Dendritic cell treated with granulocyte-macrophage colony-stimulating factor and Interleukin-4, amounts not matched to agents 40 ng/mL and 50 ng/mL, for 4 days (primary cell): ENCODE measurements at regions not wholly inside any gene's neighbourhood (a gene's known extent, or its start where the extent isn't known, plus 50 kb on each side); places are given as distances from the start of the nearest gene placed in this dataset.

Experiments
- H3K27ac Mint-ChIP-seq: one replicate; pipeline ENCODE4 v1.8.0; 2022; ENCODE audit warnings: mild to moderate bottlenecking, mixed read lengths
- H3K27me3 Mint-ChIP-seq: one replicate; pipeline ENCODE4 v1.8.0; 2022; ENCODE audit warnings: mild to moderate bottlenecking, mixed read lengths
- H3K36me3 Mint-ChIP-seq: one replicate; pipeline ENCODE4 v1.8.0; 2022; ENCODE audit warnings: low read depth, mixed read lengths
- H3K4me1 Mint-ChIP-seq: one replicate; pipeline ENCODE4 v1.8.0; 2022; ENCODE audit warnings: low read depth, mixed read lengths
- H3K4me3 Mint-ChIP-seq: one replicate; pipeline ENCODE4 v1.8.0; 2022; ENCODE audit warnings: mild to moderate bottlenecking, moderate library complexity, mixed read lengths
- H3K9me3 Mint-ChIP-seq: one replicate; pipeline ENCODE4 v1.8.0; 2022; ENCODE audit warnings: mixed read lengths
- intact Hi-C: fragments of 100-400 bp; cut with micrococcal nuclease; formaldehyde crosslinking; loops from one replicate; pipeline ENCODE4 v1.15.0; 2022

DNA sequence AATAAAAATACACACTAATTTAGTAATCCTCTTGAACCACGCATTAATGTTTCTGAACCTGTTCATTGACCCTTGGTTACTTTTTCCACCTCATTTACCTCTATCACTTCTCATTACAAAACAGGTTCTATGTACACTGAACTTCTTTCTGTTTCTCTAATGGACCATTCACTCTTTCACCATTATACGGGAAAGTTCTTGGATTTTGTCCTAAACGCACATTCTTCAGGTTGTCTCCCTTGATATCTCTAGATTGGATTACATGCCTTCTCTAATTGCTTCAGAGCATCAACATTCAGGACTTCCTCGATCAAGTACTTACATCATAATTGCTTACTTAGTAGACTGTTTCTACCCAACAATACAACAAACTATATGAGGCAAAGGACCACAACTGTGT lies 359.4 kb upstream of the FSTL5 start:
- Mint-ChIP-seq H3K27me3 (no peaks in the 10 kb centered on the region), H3K4me1 (no peaks in the 10 kb centered on the region), H3K36me3 (no peaks in the 10 kb centered on the region), H3K9me3 (no peaks in the 10 kb centered on the region), H3K4me3 (no peak overlapping the region), H3K27ac (no peak overlapping the region)
- intact Hi-C loops: no loop called here

DNA sequence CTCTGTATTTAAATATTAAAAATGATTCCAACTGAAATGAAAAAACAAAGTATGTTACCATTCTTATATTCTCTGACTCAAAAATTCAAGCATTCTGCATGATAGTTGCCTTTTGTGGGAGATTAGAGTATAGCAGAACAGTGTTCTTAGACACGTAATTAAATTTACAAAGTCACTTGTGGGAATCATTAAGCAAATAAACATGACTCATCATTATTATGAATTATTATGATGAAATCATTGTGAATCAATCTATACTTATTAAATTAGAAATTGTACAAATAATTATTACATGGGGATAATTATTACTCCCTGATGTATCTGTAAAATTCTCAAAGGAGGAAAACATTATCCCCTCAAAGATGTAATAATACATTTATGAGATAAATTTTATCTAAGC lies 358.9 kb upstream of the FSTL5 start:
- Mint-ChIP-seq H3K36me3 (no peaks in the 10 kb centered on the region), H3K27me3 (no peaks in the 10 kb centered on the region), H3K4me3 (no peak overlapping the region), H3K4me1 (no peaks in the 10 kb centered on the region), H3K27ac (no peak overlapping the region), H3K9me3 (no peaks in the 10 kb centered on the region)
- intact Hi-C loops: no loop called here

DNA sequence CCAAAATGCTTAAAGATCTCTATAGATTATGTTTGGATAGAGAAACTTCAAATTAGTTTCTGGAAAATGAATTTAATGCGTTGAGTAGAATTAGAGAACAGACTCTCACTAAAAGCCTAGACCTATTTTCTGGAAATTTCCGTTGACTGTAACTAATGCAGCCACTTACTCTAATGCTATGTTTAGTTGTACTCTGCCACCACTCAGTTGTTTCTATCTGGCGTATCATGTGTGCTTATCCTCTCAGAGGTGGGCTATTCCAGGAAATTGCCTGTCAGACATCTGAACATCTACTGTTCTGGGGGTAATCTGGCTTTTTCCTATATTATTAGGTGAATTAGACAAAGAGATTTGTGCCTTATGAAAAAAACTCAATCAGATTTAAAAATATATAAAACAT lies 347.1 kb upstream of the FSTL5 start:
- Mint-ChIP-seq H3K4me1 (no peaks in the 10 kb centered on the region), H3K9me3 (no peaks in the 10 kb centered on the region), H3K27me3 (no peaks in the 10 kb centered on the region), H3K27ac (no peak overlapping the region), H3K4me3 (no peak overlapping the region), H3K36me3 (no peaks in the 10 kb centered on the region)
- intact Hi-C loops: no loop called here

DNA sequence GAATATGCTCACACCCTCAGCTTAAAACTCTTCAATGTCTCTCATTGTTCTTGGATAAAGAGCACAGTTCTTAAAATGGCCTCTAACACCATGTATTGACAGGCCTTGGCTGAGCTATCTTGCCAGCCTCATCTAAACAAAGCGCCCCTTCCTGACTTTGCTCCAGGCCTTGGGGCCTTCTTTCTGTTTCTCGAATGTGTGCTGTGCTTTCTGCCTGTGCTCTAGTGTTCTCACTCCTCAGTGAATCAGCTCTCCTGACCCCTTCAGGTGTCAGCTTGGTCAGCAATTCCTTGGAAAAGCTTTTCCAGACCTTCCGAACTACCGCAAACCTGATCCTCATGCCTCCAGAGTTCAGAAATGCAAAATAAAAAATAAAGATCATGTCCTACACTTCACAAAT lies 346.3 kb upstream of the FSTL5 start:
- intact Hi-C loops: no loop called here

DNA sequence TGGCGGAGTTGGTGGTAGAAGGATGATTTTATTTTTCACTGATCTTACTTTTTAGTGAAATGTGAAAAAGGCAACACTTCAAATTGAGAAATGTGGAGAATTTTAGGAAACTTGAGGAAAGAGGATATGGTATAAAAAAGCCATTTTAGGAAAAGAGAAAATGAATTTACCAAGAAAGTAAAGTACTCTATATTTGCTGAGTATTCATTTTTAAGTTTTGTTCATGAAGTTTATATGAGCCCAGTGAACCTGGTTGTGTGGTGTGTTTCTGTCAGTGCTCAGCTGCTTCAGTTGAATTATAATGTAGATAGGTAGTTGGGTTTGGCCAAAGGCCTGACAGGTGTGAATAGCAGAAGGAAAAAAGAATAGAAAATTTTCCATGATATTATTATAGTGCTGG lies 345.5 kb upstream of the FSTL5 start:
- Mint-ChIP-seq H3K36me3 (no peaks in the 10 kb centered on the region), H3K4me1 (no peaks in the 10 kb centered on the region), H3K9me3 (no peaks in the 10 kb centered on the region), H3K27me3 (no peaks in the 10 kb centered on the region), H3K27ac (no peak overlapping the region), H3K4me3 (no peak overlapping the region)
- intact Hi-C loops: loop anchor here (10.0 kb wide), 1 partner anchor 1505 kb away; no protein-coding TSS in a partner anchor

More for the DNA sequence above, 346.3 kb upstream of the FSTL5 start:
- H3K4me3 Mint-ChIP-seq: no peak overlapping the region
- no peaks in the 10 kb centered on the region for H3K36me3 Mint-ChIP-seq
- H3K4me1 Mint-ChIP-seq: no peaks in the 10 kb centered on the region
- H3K9me3 Mint-ChIP-seq: no peaks in the 10 kb centered on the region
- no peak overlapping the region for H3K27ac Mint-ChIP-seq
- no peaks in the 10 kb centered on the region for H3K27me3 Mint-ChIP-seq

DNA sequence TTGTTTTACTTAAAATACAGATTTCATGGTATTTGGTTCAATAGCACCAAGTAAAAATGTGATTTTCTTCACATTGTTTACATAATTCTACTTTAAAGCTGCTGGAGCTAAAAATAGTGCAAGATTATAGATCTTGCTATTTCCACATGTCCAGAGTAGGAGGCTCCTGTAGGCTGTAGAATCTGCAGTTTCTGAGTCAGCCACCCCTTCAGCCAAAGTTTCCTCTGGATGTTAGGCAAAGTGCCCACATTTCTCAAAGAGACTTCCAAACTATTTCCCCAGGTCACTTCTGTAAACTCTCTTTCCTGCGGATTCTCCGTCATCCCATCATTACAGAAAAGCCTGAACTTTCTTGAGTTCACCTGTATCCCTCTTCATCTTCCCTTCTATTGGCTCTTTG lies 342.5 kb upstream of the FSTL5 start:
- no peaks in the 10 kb centered on the region for H3K4me1 Mint-ChIP-seq
- H3K4me3 Mint-ChIP-seq: no peak overlapping the region
- no peaks in the 10 kb centered on the region for H3K27me3 Mint-ChIP-seq
- H3K27ac Mint-ChIP-seq: no peak overlapping the region
- H3K9me3 Mint-ChIP-seq: no peaks in the 10 kb centered on the region
- intact Hi-C loops: loop anchor here (10.0 kb wide), 1 partner anchor 1509 kb away; no protein-coding TSS in a partner anchor
- no peaks in the 10 kb centered on the region for H3K36me3 Mint-ChIP-seq

DNA sequence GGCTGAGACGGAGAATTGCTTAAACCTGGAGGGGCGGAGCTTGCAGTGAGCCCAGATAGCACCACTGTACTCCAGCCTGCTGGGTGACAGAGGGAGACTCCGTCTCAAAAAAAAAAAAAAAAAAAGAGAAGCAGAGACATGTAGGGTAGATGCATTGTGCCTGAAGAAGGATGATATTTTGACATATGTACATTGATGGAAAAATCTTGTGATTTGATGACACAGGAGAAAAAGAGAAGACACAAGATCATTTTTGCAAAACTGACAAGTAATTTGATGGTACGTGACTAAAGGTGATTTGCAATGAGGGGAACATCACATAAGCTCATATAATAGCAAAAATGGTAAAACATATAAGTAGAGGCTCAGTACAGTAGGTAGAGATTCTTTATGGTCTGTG lies 340.1 kb upstream of the FSTL5 start:
- no peak overlapping the region for H3K27ac Mint-ChIP-seq
- H3K9me3 Mint-ChIP-seq: no peaks in the 10 kb centered on the region
- H3K4me3 Mint-ChIP-seq: no peak overlapping the region
- H3K36me3 Mint-ChIP-seq: no peaks in the 10 kb centered on the region
- peaks cover 1% of the 10 kb centered on the region for H3K27me3 Mint-ChIP-seq
- no peaks in the 10 kb centered on the region for H3K4me1 Mint-ChIP-seq
- intact Hi-C loops: loop anchor here (10.0 kb wide), 1 partner anchor 1511 kb away; no protein-coding TSS in a partner anchor

DNA sequence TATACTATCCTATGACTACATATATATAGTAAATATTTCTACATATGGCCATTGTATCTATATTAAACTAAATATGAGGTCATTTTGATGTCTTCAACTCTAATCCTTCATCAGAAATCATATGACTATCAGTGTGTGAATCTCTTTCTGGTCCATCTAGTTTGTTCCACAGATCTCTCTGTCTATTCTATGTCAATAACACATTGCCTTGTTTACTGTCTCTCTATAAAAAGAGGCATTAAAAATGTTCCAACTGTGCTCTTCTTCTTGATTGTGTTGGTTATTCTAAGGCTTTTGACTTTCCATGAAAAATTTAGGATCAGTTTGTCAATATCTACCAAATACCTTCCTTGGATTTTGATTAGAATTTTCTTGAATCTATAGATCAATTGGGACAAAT lies 338.3 kb upstream of the FSTL5 start:
- H3K27ac Mint-ChIP-seq: no peak overlapping the region
- intact Hi-C loops: loop anchor here (10.0 kb wide), 1 partner anchor 1513 kb away; no protein-coding TSS in a partner anchor
- H3K4me1 Mint-ChIP-seq: no peaks in the 10 kb centered on the region
- peaks cover 1% of the 10 kb centered on the region for H3K27me3 Mint-ChIP-seq
- no peaks in the 10 kb centered on the region for H3K36me3 Mint-ChIP-seq
- H3K4me3 Mint-ChIP-seq: no peak overlapping the region
- no peaks in the 10 kb centered on the region for H3K9me3 Mint-ChIP-seq

DNA sequence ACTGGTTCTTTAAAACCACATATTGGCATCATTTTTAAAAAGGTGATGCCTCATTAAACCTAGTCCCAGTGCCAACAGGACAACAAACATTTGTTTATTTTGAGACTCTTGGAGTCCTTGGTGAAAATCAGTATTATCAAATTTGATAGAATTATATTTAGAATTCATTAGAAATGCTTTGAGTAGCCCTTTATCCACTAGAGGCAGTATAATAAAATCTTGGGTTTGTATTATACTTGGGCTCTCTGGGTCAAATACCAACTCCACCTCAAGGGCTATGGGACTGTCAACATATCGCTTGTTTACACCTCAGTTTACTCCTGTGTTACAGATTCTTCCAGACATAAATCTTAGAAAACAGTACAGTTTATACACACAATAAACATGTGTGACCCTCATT lies 335.7 kb upstream of the FSTL5 start:
- H3K36me3 Mint-ChIP-seq: no peaks in the 10 kb centered on the region
- intact Hi-C loops: loop anchor here (5.0 kb wide), 1 partner anchor 1253 kb away; no protein-coding TSS in a partner anchor
- no peak overlapping the region for H3K27ac Mint-ChIP-seq
- no peak overlapping the region for H3K4me3 Mint-ChIP-seq
- no peaks in the 10 kb centered on the region for H3K4me1 Mint-ChIP-seq
- peaks cover 1% of the 10 kb centered on the region for H3K27me3 Mint-ChIP-seq
- H3K9me3 Mint-ChIP-seq: no peaks in the 10 kb centered on the region

DNA sequence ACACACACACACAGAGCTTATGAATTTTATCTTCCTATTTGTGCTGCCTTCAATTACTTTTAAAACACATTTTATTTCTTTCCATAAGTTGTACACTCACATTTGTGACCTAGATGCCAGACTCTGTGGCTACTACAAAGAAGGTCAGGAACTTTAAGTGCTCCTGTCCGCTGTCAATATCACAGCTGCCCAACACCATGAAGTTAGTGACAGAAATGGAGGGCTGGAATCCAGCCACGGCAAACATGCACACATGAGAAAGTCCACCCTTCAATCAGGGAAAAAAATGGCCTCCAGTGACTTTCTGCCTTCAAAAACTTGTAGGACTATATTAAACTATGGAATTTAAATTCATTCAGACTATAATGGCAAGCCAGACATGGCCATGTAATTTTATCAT lies 334.4 kb upstream of the FSTL5 start:
- Mint-ChIP-seq H3K36me3 (no peaks in the 10 kb centered on the region), H3K27me3 (peaks cover 1% of the 10 kb centered on the region), H3K4me1 (no peaks in the 10 kb centered on the region), H3K27ac (no peak overlapping the region), H3K9me3 (no peaks in the 10 kb centered on the region), H3K4me3 (no peak overlapping the region)
- intact Hi-C loops: loop anchor here (5.0 kb wide), 1 partner anchor 1254 kb away; no protein-coding TSS in a partner anchor

DNA sequence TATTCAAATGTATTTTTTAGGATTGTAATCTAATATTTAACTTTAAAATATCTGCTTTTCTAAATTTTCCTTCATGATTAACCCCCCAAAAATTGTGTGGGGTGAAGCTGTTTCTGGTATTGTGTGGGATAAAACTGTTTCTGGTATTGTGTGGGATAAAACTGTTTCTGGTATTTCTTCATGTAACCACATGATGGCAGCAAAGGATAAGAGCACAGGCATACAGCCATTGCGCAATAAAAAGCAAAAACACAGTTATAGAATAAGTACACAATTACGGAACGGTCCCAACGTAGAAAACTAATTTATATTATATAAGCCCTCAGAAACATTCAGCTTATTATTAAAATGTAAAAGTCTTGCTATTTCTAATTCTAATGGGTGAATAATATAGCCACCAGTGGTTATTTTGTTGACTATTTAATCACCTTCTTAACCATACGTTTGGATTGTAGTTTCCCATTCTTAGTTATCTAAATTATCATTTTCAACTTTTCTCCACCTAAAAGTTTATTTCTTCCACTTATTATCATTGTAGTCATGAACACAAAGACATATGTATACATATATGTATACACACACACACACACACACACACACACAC lies 333.9 kb upstream of the FSTL5 start:
- H3K9me3 Mint-ChIP-seq: no peaks in the 10 kb centered on the region
- no peaks in the 10 kb centered on the region for H3K4me1 Mint-ChIP-seq
- no peak overlapping the region for H3K27ac Mint-ChIP-seq
- peaks cover 1% of the 10 kb centered on the region for H3K27me3 Mint-ChIP-seq
- no peaks in the 10 kb centered on the region for H3K36me3 Mint-ChIP-seq
- no peak overlapping the region for H3K4me3 Mint-ChIP-seq
- intact Hi-C loops: loop anchor here (5.0 kb wide), 1 partner anchor 1255 kb away; no protein-coding TSS in a partner anchor

DNA sequence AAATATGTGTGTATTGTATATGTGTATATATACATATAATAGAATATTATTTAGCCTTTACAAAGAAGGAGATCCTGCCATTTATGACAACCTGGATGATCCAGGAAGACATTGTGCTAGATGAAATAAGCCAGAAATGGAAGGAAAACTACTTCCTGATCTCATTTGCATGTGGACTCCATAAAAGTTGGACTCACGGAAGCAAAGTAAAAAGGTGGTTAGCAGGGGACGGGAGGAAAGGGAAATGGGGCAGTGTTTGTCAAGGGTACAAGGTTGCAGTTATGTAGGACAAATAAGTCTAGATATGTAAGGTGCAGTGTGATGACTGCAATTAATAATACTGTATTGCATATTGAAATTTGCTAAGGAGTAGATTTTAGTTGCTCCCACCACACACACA lies 331.1 kb upstream of the FSTL5 start:
- H3K27me3 Mint-ChIP-seq: no peaks in the 10 kb centered on the region
- H3K4me3 Mint-ChIP-seq: no peak overlapping the region
- no peak overlapping the region for H3K27ac Mint-ChIP-seq
- H3K4me1 Mint-ChIP-seq: no peaks in the 10 kb centered on the region
- H3K9me3 Mint-ChIP-seq: peaks cover 6% of the 10 kb centered on the region
- H3K36me3 Mint-ChIP-seq: no peaks in the 10 kb centered on the region
- intact Hi-C loops: loop anchor here (5.0 kb wide), 1 partner anchor 1257 kb away; no protein-coding TSS in a partner anchor

DNA sequence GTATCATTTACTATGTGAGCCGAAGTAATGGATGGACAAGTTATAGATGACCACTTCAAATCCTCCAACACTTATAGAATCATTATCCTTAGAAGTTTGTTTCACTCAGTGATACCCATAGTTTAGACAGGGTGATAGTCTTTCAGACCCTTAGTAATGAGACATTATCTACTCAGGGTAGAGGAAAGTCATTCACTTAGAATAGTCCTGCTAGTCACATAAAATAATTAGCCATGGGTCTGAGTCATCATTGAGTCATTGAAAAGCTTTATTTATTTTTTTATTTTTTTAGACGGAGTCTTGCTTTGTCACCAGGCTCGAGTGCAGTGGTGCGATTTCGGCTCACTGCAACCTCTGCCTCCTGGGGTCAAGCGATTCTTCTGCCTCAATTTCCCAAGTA lies 321.7 kb upstream of the FSTL5 start:
- no peaks in the 10 kb centered on the region for H3K27me3 Mint-ChIP-seq
- H3K4me1 Mint-ChIP-seq: no peaks in the 10 kb centered on the region
- H3K9me3 Mint-ChIP-seq: no peaks in the 10 kb centered on the region
- no peak overlapping the region for H3K27ac Mint-ChIP-seq
- H3K36me3 Mint-ChIP-seq: no peaks in the 10 kb centered on the region
- intact Hi-C loops: no loop called here
- H3K4me3 Mint-ChIP-seq: no peak overlapping the region

DNA sequence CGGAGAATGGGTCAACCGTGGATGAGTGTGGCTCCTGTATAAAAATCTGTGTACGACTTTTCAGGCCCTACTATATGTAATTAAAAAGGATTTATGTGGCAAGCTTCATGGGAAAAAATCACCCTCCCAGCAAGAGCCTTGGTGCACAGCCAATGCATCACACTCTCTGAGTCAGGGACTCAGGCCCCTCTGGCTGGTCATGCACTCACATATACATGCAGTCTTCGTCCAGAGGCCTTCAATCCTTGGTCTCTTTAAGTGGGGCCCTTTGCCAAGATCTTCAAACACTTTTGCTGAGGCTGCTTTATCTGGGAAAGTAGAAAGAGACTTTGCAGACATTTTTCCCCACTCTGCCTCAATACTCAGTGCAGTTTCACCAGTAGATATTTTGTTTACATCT lies 311.4 kb upstream of the FSTL5 start:
- Mint-ChIP-seq H3K27ac (no peak overlapping the region), H3K36me3 (no peaks in the 10 kb centered on the region), H3K9me3 (no peaks in the 10 kb centered on the region), H3K4me1 (no peaks in the 10 kb centered on the region), H3K27me3 (no peaks in the 10 kb centered on the region), H3K4me3 (no peak overlapping the region)
- intact Hi-C loops: no loop called here

DNA sequence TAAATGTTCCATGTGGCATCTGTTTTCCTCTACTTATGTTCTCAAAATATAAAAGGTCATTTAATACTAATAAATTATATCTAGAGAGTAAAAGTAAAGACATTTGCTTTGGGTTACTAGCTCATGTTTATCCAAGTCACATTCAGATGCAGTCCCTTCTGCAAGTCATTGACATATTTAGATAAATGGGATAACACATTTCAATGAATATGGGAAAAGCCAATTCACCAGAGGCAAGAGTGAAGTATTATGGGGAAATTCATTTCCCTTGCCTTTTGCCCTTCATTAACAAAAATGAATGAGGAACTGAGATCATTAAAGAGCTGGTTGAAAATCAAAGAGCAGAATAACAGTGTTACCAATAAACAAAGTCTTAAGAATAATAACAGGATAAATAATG lies 306.2 kb upstream of the FSTL5 start:
- intact Hi-C loops: no loop called here
- Mint-ChIP-seq H3K9me3 (no peaks in the 10 kb centered on the region), H3K36me3 (no peaks in the 10 kb centered on the region), H3K4me1 (no peaks in the 10 kb centered on the region), H3K27ac (no peak overlapping the region), H3K27me3 (no peaks in the 10 kb centered on the region), H3K4me3 (no peak overlapping the region)
